Stimulated activated CD4-positive, alpha-beta T cell treated with anti-CD3 and anti-CD28 coated beads, Interleukin-4, amount 100 ng/mL, for 1 hour (primary cell): ENCODE measurements at regions not wholly inside any gene's neighbourhood (a gene's known extent, or its start where the extent isn't known, plus 50 kb on each side); places are given as distances from the start of the nearest gene placed in this dataset.

ENCODE experiments used
- DNase-seq: peaks from one replicate; pipeline ENCODE4 v3.0.0-alpha.2; 2020

GRCh38 chr11:79570104-79570503 is 129.3 kb upstream of the TENM4 start:
- no peak for DNase-seq

DNA sequence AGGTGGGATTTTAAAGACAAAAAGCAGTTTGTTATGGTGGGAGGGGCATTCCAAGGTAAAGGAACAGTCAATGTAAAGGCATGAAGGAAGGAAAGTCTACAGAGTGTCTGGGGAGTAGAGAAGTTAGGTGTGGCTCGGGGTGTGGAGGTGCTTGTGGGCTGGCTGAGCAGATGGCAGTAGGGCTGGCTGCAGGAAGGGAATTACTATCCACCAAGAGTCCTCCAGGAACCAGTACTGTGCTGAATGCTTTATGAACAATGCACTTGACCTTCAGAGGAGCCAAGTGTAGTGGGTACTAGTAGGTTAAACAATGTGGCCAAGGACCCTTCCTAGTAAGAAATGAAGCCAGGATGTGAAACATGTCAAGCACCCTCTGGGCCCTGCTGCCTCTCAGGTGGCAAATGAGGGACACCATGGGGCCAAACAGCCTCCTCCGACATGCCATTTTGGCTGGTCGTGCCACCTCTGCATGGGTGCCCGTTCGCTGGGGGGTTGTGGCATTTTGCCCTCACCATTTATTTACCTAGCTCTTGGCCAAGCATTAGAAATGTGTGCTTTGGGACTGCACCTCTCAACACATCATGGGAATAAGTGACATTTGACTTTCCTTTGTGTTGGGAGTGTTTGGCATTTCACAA is 123.6 kb upstream of the TENM4 start:
- no peak for DNase-seq

DNA sequence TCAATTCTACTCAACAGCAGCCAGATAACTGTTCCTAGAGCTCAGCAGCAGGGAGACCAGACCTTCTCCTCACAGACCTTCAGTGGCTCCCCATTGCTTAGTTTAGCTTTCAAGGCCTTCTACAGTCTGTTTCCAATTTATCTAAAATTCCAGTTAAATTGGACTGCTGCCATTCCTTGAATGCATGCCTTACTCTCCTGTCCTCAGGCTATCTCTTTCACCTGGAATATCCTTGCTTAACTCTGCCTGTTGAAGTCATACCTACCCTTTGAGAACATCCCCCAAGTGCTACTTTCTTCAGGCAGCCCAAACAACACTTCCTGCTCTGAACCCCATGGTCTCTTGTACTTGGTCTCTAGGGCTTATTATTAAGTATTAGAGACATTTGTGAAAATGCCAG is 120.7 kb upstream of the TENM4 start:
- no peak for DNase-seq

DNA sequence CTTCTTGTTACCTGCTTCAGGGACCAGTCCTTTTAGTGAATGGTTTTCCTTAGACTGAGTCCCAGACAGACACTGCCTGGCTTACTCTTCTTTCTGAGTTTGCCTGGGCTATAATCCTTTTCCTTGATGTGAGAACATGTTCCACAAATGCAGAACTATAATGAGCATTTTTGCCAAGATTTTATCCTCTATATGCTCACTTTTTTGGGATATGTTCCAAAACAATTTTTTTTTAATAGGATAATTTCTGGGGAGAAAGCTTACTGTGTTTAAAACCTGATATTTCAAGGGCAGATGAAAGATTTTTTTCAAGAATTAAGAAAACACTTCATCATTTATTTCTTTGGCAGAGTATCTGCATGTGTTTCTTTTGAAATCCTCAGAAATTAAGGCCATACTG is 110.0 kb upstream of the TENM4 start:
- DNase-seq = no peak

GRCh38 chr11:79547256-79547655 is 106.4 kb upstream of the TENM4 start:
- DNase-seq = no peak

- DNase-seq = no peak
Measured at GRCh38 chr11:79546351-79546750, 105.5 kb upstream of the TENM4 start.

DNA sequence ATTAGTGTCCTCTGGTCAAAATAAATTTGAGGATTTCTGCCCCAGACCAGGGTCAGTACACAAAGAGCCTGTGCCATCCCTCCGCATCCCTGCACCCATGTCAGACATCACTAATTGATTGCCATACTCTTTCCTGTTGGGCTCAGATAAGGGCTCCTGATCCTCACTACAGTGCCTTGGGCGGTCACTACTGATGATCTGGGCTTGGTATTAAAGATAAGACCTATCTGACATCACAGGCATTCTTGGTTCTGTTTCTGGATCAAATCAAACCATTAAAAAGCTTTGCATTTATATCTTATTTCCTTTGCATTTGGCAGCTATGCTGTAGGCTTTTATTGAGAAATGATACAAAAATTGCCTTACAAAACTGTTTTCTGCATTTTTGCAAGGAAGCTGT is 103.5 kb upstream of the TENM4 start:
- no peak for DNase-seq

GRCh38 chr11:79543101-79543500 is 102.3 kb upstream of the TENM4 start:
- no peak for DNase-seq

GRCh38 chr11:79541466-79541865 is 100.6 kb upstream of the TENM4 start:
- DNase-seq = no peak

DNA sequence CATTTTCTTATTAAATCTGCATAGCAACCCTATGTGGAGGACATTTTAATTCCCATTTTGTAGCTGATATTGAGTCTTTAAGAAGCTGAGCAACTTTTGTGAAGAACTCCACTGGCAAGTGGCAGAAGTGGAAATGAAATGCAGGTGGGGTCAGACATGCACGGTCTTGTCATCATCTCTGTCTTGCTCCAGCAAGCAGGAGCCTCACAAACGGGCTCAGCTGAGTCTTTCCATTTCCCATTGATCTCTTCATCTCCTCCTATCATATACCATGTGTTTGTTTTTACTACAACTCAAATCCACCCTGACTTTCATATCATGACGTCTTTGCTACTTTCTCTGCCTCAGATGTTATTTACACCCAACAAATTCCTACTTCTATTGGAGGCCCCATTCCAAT is 97.9 kb upstream of the TENM4 start:
- no peak for DNase-seq

DNA sequence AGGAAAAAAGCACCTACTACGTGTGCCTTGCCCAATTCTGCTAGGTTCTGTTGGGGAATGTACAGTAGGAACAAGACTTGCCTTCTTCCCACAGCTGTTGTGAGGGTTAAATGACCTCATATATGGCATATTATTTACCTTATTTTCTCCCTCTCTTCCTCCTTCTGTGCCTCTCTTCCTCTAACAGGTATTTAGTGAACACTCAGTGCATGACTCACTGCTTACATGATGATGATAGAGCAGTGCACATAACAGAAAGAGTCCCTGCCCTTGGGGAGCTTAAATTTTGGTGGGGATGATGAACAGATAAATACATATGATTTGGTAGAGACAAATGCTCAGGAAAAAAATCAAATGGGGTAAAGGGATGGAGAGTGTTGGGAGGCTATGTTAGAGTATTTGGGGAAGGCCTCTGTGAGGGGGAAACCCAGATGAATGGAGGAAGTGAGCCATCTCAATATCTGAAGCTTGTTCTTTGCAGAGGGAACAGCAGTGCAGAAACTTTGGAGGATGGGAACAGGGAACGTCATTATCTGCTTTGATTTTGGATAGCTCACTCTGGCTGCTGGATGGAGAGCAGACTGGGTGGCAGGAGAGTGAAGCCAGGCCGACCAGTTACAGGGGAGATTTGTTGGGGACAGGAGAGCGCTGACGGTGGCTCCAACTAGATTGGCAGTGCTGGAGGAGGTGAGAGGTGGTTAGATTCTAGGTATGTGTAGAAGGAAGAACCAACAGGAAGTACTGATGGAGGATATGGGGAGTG is 95.5 kb upstream of the TENM4 start:
- no peak for DNase-seq

DNA sequence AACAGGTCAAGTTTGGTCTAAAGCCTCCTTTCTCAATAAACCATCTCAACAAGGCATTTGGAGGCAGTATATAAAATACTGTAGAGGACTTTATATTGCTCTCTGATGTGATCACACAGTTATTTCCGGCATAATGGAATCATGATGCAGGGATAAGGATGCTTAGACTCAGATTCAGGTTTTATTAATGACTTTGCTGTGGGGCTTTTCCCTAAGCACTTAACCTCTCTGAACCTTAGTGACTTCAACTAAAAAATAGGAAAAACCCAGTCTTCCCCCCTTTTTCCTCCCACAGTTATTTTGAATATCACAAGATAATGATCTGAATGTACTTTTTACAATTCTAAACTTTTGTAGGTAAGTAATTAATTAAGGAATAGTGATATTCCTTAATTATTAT is 94.8 kb upstream of the TENM4 start:
- no peak for DNase-seq

- DNase-seq = no peak
Measured at GRCh38 chr11:79525257-79525656, 84.4 kb upstream of the TENM4 start.

DNA sequence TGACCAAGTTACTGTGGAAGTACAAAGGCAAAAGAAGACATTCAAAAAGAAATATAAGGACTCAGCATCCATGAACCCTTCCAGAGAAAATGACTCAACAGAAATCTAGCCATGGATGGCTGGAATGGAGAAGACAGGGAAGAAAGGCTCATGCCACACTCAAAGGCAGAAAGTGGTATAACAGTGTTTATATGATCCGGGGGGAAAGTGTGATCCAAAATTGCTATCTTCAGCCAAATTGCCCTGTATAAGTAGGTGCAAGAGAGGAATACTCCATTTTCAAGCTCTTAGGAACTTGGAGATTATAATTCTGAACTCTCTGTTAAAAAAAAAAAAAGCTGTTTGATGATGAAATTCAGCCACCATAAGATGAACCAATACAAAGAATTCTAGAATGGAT is 81.8 kb upstream of the TENM4 start:
- no peak for DNase-seq

- no peak for DNase-seq
Measured at GRCh38 chr11:79520086-79520485, 79.3 kb upstream of the TENM4 start.

DNA sequence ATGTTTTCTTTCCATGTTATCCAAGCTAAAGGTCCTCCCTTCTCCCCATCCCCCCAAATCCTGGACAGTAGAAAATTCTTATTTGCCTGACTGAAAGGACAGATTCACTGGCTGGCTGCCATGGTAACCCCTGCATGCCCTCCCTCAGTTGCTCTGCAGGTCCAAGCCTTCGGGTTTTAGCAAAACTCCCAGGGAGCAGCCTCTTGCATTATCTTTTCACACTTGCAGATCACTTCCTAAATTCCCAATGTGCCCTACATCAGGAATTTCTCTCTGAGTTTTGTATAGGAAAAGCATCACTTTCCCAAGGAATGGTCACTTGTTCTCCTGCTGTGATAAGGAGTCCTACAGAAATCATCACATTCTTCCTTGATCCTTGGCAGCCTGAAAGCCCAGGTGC is 75.0 kb upstream of the TENM4 start:
- no peak for DNase-seq

- no peak for DNase-seq
Measured at GRCh38 chr11:79514695-79515094, 73.9 kb upstream of the TENM4 start.

DNA sequence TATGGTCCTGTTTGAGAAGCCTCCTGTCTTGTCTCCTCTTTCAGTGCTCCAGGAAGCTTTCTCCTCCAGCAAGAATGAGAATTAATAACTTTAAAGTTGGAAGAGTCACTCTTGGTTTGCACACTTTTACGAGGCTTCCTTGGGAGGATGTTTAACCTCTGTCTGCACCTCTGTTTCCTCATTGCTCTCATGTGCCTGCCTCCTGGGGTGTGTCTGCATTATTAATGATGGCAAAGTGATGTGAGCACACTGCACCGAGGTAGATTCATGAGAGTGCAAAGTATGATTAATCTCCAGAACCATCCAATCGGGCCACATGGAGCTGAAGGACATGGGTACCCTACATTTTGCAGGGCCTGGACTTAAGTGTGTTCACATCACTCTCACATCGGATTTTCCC is 73.5 kb upstream of the TENM4 start:
- no peak for DNase-seq

DNA sequence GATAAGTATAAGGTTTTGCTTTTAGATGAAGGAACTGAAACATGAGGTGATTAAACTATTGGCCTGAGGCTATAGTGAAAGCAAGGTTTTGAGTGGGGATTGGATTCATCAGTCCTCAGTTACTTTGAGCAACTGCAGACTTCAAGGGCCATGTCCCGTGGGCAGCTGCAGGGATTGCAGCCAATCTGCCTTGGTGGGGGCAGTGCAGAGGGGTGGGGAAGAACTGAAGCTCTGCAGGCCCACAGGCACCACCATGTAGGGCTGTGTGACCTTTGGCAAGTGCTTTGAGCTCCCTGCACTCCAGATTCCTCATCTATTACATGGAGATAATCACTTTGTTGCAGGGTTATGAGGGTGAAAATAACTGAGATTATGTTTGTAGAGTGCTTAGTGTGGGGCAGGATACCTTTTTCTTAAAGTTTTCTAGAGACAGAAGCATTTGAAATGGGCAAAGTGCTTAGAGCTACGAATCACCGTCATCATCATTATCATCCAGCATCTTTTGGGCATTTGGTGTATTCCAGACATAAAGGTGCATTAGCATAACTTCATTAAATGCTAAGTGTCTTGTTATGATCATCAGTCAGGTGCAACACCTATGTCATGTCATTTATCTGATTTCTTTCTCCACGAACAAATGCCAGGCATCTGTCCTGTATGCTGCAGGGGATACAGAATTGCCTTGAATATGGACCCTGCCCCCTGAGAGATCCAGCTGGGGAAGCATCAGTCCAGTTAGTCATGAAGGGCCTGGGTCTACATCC is 72.1 kb upstream of the TENM4 start:
- DNase-seq = no peak

- DNase-seq = no peak
Measured at GRCh38 chr11:79510960-79511359, 70.1 kb upstream of the TENM4 start.

DNA sequence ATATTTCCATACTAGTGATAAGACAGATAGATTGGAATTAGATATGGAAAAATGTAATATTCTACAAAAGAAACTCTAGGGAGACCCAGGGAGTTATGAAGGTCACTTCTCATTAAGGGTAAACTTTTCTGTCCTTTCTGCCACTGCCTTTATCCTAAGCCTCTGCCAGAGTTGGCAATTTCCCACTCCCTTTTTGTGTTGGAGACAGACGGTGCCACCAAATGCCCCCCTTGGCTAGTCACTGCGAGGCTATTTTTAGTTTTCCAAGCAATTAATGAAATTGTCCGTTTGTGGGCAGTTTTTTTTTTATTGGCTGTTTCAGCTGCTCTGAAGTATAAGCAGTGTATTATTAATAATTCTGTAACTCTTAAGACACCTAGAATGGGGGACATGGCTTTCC is 67.6 kb upstream of the TENM4 start:
- no peak for DNase-seq

DNA sequence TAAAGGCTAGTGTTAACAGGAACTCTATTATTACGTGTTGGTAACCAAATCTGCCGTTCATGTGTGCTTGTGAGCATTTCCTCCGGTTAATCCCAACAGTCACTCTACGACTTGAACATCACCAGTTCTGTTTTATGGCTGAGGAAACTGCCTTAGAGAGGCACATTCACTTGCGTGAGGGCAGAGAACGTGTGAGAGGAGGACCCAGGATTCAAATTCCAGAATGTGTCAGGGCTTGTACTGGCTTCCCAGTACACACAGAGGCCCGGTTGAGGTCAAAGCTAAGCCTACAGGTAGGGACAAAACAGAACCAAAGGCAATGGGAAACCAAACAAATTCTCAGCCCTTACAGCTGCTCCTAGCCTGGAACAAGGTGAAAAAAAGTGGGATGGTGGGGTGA is 66.9 kb upstream of the TENM4 start:
- DNase-seq = no peak

GRCh38 chr11:79506734-79507344 is 66.0 kb upstream of the TENM4 start:
- no peak for DNase-seq

DNA sequence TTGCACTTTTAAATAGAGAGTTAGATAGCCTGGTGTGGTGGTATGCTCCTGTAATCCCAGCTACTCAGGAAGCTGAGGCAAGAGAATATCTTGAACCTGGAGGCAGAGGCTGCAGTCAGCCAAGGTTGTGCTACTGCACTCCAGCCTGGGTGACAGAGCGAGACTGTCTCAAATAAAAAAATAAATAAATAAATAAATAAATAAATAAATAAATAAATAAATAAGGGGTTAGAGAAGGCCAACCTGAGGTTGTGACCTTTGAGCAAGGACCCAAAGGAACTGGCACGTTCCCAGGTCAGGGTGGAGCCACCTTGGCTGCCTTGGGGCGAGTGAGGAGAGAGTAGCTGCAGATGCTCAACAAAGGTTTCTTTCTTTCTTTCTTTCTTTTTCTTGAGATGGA is 65.3 kb upstream of the TENM4 start:
- no peak for DNase-seq
